Middle frontal gyrus (tissue), 1 donor: ENCODE measurements at regions not wholly inside any gene's neighbourhood (a gene's known extent, or its start where the extent isn't known, plus 50 kb on each side); places are given as distances from the start of the nearest gene placed in this dataset.
"Not testable (repeated sequence)": the region's sequence is repeated elsewhere in the genome, so short reads cannot be mapped to it uniquely, and the experiment has no call there.

ENCODE experiments used
- DNase-seq: peaks from one replicate; pipeline ENCODE4 v3.0.0-alpha.2; 2015; ENCODE audit warnings: low spot score; ENCODE audit errors: extremely low spot score

DNA sequence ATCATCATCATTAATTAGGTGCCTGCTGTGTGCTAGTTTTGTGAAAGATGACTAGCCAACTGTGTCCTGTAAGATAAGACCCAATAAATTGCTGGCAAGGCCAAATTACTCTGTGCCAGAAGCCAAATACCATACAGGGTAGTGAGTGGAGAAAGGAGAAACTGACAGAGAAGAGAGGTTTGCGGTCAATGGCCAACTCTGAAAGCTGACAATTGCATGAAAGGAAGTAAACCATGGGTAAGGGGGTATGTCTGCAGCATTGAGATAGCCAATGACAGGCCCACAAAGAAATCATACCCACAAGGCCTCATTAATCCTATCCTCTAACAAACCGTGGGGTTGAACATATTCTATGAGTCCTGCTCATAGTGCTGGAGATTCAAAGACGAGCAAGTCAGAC lies 236.6 kb upstream of the CCDC196 start:
- no peak for DNase-seq

DNA sequence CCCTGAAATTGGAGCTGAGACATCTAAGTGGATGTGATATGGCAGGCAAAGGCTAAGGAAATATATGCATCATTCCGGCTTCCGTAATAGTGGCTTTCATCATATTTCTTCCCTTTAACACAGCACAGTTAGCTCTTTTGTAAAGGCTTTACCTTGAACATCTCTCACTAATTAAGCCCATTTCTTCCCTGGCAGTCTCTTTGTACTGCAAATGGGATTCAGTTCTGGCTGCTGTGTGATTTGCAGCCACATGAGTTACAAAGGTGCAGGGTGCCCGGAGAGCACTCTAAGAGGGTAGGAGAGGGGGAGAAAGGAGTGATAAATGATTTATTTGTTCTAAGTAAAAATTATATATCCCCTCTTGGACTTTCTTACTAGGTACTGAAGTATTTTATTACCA lies 232.1 kb upstream of the CCDC196 start:
- DNase-seq, result no peak

DNA sequence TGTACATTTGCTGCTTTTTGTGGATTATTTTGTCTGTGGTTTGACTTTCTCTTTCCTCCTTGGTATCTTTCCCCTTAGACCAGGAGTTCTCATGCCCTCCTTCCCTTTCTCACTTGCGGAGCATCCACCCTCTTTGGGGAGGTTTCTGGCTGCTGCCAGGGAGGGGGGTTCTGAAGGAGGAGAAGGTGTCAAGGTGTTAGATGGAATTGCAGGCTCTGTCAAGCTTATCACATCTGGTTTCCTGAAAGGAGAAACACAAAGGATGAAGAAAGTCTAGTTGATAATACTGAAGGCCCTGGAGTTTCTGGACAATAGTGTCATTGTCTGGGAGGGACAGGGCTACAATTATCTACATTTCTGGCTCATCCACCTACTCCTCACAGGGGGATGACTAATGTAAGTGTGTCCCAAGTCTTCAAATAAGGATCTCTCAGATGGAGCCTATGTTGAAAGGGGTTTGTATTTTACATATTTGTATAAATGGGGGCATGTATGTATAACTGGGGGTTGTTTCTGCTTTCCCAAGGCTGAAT lies 217.3 kb upstream of the CCDC196 start:
- no peak for DNase-seq

DNA sequence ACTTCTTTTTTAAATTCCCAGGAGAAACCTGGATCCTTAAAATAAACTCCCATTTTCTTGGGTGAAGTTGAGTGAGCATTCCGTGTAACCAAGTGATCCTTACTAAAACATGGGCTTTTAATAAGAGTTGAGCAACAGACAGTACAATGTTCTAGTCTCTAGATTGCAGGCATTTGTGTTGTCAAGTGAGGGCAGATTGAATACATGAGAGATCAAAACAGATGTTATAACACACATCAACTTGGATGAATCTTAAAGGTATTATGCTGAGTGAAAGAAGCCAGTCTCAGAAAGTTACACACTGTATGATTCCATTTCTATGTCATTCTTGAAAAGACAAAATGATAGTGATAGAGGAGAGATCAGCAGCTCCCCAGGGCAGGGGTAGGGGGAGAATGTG lies 213.9 kb upstream of the CCDC196 start:
- DNase-seq, result no peak

DNA sequence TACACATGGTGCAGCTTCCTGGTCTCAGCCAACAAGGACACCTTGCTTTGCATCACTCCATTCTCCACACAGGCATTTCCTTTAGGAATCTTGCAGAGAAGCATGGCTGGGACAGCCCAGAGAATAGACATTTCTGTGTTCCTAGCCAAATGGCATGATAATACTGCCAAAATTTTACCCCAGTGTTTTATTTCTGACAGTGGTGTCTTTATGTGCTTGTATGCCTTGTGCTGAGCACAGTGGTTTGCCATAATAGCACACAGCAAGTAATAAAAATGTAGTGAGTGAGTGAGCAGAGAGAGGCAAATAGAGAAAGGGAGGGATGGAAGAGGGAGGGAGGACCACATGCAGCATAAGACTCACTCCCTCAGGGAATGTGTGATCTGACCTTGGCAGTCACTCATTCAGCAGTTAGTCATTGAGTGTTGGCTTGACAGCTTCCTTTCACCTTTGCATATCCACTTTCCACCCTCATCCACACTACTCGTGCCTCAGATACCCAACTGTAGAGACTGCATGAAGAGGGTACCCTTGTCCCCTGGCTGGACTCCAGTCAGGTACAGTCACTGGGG lies 212.8 kb upstream of the CCDC196 start:
- DNase-seq, result no peak

DNA sequence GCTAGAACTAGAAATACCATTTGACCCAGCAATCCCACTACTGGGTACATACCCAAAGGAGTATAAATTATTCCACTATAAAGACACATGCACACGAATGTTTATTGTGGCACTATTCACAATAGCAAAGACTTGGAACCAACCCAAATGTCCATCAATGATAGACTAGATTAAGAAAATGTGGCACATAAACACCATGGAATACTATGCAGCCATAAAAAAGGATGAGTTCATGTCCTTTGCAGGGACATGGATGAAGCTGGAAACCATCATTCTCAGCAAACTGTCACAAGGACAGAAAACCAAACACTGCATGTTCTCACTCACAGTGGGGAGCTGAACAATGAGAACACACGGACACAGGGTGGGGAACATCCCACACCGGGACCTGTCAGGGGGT lies 207.8 kb upstream of the CCDC196 start:
- DNase-seq, result not testable (repeated sequence)

DNA sequence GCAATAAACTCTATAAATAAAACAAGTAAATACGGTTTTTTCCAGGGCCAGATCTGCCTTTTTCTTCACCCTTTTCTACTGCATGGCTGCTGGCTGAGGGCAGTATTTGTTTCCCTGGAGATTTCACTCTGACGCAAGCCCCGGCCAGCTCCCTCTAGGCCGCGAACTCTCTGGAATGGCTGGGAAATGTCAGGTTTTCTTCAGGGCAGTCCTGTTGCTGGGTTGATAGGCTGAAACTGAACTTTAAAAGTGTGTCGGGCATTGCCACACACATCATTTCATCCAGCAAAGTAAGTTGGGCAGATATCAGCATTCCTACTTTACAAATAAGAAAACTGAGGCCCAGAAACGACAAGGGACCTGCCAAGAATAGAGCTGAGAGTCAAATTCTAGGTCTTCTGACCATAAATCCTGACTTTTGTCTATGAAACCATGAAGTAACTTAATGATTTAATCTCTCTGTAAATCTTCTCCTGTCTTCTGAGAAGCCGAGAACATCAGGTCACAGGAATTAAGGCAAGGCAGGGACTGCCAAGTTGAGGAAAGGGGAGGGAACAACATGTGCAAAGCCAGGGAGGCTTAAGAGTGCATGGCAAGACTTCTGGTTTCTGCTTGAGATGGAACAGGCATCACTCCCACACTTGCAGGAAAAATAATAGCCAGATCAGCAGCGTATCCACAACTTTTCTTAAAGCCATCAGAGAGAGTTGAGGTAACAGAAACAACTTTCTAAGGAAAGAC lies 205.0 kb upstream of the CCDC196 start:
- DNase-seq, result no peak

DNA sequence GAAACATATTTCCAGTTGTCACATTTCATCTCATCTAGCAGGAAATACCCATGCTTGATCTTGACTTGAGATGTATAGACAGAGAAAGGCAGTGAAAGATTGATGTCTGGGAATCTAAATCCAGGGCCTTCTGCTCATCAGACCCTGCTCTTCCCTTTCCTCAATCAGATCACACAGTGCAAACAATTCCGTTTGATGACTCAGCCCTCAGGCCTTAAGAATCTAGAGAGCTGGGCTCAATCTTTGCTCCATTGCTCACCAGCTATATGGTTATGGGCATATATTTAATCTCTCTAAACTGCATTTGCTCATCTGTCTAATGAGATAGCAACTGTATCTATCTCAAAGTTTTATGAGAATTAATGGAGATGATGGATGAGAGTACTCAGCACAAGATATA lies 201.8 kb upstream of the CCDC196 start:
- DNase-seq, result no peak

DNA sequence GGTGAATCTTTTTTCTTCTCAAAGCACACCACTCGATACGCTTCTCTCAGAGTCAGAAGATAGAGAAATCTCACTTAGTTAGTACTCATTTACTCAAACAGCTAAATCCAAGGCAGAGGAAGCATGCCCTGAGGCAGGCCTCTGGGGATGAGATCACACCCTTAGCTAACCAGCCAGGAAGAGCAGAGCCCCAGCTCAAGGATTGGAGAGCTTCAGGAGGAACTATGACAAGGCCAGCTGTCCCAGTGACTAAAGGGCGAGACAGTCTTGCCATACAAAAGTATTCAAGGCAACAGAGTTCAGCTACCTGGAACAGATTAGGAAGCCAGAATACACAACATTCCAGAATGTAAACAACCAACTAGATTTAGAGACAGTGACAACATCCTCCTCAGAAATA lies 197.7 kb upstream of the CCDC196 start:
- DNase-seq, result no peak

DNA sequence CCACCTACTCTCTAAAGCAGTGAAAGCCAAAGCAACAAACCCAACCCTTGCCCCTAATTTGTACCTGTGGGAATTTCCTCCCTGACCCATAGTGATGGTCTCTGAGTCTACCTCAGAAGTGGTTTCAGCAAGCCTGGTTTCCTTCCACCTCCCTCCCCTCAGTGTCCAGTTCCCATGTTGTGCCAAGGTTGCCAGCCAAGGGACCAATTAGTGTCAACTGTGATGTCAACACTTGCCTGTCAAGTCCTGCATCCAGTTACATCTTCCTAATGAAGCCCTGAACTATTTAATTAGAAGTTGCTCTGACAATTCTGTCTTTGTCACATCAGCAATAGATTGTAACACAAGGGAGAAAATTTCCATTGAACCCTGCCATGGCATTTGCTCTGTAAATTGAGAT lies 194.4 kb upstream of the CCDC196 start:
- no peak for DNase-seq

DNA sequence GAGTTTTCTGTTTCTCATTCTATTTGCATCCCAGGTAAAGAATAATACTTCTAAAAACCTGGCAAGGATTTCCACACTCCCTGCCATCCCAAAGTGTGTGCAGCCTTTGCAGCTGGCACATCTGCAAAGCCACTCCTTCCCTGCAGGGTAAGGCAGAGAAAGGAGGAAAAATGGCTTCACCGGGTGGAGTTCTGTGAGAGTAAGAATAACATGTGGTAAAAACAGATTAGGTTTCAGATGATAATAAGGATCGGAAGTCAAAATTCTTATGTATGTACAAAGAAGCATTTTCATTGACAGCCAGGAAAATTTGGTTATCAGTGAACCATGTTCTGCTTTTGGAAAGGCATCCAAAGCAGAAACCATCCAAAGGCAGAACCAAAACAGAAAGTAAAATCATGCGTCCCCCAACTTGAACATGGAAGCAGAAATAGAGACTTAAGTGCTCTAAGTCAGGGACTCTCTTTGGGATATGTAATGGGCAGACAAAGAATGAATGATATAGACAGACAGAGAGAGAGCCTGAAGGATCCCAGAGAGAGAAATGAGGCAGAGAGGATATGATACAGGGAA lies 192.6 kb upstream of the CCDC196 start:
- DNase-seq, result no peak

DNA sequence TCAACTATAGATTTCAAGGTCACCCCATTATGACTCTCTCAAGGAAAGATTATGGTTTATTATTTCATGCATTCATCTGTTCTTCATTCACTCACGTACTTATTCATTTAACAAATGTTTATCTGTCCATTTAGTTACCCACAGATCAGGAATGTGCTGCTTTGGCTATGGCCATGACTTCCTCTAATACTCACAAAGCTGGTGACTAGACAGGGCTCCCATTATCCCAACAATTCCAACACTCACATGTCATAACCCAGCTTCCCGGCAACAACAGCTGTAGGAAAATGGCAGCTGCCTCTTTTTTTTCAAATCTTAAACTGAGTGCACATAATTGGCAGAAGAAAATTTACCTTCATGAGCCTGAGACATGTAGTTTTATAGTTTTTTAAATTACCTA lies 190.8 kb upstream of the CCDC196 start:
- DNase-seq, result no peak

DNA sequence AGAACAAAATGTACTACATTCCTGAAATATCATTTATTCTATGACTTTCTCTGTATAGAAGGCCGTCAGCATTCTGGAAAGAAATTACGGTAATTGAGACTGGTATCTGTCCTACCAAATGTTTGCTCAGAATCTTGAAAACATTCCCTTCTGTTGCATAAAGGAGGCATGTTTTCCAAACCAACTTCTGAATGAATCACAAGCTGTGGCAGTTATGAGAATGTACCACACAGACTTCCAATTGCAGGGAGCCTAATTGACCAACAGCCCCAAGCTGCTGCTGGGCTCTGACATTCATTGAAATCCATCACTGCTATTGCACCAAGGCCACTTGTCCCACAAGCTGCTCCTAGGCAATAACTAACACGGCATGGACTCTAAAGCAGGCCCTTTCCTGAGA lies 185.3 kb upstream of the CCDC196 start:
- no peak for DNase-seq

DNA sequence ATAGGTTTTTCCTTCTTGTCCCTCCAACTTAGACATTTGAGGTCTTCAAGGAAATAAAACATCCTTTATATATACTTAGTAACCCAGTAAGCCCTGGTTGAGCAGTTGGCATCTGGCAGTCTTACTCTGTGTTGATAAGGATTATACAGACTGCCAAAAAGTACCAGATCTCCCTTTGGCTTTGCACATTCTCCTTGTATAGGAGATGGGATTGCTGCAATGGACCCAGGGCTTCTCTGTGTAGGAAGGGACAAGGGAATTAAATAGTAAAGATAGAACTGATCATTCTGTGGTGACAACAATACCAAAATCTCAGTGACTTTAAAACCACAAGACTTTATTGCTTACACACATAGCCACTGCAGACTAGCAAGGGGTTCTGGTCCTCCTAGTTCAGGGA lies 180.1 kb upstream of the CCDC196 start:
- DNase-seq, result no peak

DNA sequence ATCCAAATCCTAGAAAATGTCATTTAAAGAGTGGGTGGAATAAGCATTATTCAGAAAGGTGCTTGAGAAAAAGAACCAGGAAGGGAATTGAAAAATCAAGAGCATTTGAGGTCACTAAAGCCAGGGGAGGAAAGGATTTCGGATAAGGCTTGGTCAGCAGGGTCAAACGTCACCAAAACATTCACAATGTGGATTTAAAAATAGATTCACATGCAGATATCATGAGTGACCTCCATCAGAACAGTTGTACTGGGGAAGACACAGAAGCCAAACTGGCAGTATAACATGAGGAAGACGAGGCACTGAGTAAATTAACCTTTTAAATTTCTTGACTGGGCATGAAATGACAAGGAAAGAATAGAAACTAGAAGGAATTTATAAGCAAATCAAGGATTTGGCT lies 175.1 kb upstream of the CCDC196 start:
- DNase-seq, result no peak

DNA sequence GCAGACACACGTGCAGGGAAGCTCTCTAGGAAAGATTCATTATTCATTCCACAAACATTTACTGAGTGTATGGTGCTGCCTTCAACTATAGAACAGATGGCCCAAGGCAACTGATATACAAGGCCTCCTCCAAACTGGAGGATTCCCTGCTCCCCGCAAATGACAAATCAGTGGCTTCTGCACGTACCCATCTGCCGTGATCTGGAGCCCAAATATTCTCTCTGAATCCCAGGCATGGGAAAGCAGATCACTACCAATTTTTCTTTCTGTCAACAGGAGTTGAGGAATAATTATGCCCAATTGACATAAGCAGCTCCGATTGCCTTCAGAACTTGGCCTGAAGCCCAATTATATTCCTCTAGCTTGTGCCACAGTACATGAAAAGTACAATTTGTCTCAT lies 174.2 kb upstream of the CCDC196 start:
- DNase-seq, result peak; percentile 31

DNA sequence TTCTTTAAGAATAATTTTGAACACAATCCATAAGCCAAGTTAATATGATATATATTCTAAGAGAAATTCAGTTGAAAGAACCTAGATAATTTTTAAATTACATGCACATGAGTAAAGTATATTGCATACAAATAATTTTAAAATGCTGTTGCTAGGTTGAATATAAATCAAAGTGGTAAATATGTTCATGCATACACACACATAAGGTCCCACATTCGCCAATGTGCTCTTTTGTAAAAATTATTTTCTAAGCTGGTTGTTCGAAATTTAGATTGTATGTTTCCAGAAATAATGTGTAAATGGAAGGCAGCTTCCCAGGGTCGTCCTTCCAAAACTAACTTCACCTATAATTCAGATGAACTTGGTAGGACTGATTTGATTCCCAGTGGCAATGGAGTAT lies 173.7 kb upstream of the CCDC196 start:
- DNase-seq, result no peak

DNA sequence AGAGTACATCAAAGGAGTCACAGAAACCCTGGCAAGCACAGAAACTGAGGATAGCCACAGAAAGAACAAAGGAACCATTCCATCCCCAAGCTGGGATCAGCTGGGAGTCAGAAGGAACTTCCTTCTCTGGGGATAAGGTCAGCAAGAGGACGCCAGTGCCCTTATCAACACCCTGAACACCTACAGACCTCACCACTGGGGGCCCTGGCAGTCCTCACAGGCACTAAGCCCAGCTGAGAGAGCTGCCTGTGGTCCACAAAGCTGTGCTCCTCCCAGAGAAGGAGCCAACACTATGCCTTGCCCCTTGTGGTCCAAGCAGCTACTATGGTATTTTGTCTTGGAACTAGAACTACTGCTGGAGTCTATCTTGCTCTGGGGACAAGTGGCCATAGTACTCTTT lies 171.1 kb upstream of the CCDC196 start:
- no peak for DNase-seq

DNA sequence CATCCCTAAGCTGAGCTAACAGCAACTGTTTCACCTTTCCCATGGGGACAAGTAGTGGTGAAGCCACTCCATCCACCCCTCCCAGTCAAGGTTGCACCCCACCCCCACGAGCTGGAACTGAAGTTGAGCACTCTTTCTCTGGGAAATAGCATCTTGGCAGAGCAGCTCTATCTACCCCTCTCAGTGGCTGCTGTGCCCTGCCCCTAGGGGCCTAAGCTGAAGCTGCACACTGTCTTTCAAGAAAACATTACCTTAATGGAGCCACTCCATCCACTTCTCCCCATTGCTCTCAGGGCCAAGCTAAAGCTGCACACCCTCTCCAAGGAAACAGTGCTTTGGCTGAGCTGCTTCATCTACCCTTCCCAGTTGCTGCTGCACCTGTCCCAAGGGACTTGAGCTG lies 170.6 kb upstream of the CCDC196 start:
- DNase-seq, result no peak

DNA sequence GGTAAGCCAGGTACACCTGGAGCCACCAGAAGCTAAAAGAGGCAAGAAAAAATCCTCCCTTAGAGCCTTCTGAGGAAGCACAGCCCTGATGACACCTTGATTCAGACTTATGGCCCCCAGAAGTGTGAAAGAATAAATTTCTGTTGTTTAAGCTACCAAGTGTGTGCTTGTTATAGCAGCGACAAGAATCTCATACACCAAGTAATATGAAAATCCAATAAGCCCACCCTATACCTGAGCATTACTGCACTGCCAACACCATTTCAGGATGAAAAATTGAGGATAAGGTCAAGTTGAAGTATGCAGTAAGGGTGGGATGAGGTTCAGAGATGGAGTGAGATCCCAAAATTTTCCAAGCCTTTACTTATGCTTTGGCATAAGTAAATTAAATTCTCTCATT lies 163.6 kb upstream of the CCDC196 start:
- DNase-seq, result no peak

DNA sequence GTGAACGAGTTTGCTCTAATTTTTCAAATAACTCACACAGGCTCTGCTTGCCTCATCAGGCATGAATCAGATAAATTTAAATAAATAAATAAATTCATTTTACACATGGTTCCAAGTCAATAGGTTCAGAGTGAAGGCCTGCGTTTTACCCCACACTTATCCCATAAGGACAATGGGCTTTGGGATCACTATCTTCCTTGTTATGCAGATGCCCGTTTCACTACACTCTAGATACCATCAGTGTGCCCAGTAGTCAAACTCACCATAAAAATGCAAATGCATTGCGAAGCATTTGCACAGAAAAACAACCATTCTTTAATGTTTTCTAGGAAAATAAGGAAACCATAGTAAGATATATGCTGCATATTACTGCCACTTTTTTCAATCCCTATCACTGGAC lies 155.9 kb upstream of the CCDC196 start:
- DNase-seq, result no peak

DNA sequence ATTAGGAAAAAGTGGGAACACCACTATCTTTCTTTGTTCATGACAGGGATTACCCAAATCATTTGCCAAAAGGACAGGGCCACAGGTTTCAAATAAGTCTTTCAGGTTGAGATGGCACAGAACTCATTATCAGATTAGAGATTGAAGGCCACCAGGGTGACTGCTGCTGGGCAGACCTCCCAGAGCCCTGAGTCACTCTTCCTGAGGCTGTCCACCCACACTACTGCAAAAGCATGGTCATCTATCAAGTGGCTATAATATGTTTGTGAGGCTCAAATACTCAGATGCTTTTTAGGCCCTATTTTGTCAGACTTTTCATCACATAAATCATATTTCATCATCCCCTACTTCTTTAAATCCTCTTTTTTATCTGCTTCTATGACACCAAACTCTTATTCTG lies 155.3 kb upstream of the CCDC196 start:
- DNase-seq, result no peak

DNA sequence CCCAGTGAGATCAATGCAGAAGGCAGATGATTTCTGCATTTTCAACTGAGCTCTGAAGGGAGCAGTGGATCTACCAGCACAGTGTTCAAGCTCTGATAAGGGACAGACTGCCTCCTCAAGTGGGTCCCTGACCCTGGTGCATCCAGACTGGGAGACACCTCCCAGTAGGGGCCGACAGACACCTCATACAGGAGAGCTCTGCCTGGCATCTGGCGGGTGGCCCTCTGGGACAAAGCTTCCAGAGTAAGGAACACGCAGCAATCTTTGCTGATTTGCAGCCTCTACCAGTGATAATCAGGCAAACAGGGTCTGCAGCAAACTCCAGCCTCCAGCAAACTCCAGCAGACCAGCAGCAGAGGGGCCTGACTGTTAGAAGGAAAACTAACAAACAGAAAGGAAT lies 152.9 kb upstream of the CCDC196 start:
- DNase-seq, result not testable (repeated sequence)
